ENCODE measurements at regions not wholly inside any gene's neighbourhood (a gene's known extent, or its start where the extent isn't known, plus 50 kb on each side); places are given as distances from the start of the nearest gene placed in this dataset.

GRCh38 chr11:37092487-37092886, 494.5 kb upstream of the RAG2 start:
- intact Hi-C loops (cut with DNase I), result no loop called here
- ATAC-seq, result no peak
- DNase-seq (ENCODE audit: missing footprints), result no peak

DNA sequence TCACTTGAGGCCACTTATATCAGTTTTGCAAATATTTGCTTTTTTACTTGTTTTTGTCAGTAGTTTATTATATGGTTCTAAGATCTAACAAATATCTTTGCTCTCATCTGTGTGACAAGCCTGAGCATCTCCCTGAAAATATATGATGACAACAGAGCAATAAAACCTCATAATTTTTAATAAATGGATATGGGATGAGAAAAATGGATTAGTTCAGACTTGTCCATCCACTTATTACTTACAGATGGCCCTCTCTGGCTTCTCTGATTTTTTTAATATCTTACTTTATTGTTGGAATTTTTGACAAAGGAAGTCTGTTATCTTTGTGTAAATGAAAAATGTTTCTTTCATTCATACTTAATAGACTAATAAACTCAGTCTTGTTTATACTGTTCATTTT, 491.4 kb upstream of the RAG2 start:
- no peak for ATAC-seq
- intact Hi-C loops (cut with DNase I), result no loop called here

DNA sequence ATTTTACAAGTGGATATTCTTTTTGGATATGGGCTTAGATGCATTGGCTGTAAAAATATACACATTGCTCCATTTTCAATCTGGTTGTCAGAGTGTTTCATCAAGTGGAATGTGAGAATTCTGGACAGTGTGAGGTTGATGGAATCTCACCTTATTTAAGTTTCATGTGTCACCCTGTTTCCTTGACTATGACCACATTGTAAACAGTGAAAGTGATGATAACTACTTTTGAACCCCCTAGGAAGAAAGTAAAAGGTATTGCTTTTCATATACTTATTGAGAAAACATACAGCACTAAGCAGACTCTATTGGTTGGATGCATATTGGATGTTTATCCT, 490.5 kb upstream of the RAG2 start:
- no peak for ATAC-seq
- intact Hi-C loops (cut with DNase I), result no loop called here
- DNase-seq (ENCODE audit: missing footprints), result no peak

More for the DNA sequence above, 491.4 kb upstream of the RAG2 start:
- no peak for DNase-seq (ENCODE audit: missing footprints)

DNA sequence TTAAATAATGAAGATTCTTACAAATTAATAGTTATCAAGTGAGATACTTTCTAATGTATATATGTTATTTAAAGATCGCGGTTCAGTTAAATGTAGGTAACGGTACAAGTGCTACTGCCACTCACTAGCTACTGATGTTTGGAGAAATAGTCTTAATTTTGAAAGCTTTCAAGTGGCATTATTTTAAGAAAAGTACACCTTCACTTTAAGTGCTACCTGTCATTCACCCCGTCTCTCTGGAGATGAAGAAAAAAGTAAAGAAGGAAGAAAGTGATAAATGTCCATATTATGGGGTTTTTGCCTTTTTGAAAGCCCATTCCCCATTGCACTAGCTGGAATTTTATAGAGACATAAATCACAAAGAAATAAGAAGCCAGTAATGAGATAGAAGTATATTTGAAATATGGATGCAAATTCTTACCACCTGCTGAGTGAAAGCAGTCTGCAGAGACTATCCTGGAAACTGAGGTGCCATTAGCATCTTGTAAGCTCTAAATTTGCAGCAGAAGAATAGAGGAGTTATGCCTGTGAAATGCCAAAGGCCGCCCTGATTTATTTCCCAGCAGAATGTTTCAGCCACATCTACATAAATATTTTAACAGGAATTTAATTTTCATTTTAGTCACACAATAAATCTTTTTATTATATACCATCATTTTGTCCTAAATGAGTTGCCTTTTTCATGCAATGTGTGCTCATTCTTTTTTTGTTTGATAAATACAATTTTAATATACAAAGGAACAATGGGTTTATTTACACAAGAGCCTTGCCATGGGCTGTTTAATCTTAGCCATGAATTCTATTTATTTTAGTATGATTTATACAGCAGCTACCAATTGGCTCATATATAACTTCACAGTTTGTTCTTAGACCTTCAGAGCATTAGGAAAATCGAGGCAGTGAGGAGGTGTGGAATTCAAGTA, 489.9 kb upstream of the RAG2 start:
- DNase-seq (ENCODE audit: missing footprints) (no peak), ATAC-seq (no peak)
- intact Hi-C loops (cut with DNase I), result no loop called here

DNA sequence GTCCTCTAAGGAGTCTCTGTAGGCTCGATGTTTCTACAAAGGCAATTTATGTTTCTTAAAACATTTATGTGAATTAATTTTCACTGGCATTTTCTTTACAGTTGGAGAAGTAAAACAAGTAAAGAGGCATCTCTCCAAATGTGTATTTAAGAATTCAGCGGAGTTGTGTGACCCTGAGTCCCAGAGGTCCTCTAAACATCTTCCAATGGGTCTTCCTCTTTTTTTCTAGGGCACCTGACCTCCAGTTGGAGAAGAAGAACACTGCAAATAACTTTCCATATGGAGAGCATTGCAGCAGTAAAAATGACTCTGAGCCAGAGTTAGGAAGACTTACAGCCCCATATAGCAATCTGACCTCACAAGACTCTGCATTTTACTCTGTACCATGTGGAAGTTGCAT, 480.5 kb upstream of the RAG2 start:
- intact Hi-C loops (cut with DNase I), result no loop called here
- DNase-seq (ENCODE audit: missing footprints) (no peak), ATAC-seq (no peak)

DNA sequence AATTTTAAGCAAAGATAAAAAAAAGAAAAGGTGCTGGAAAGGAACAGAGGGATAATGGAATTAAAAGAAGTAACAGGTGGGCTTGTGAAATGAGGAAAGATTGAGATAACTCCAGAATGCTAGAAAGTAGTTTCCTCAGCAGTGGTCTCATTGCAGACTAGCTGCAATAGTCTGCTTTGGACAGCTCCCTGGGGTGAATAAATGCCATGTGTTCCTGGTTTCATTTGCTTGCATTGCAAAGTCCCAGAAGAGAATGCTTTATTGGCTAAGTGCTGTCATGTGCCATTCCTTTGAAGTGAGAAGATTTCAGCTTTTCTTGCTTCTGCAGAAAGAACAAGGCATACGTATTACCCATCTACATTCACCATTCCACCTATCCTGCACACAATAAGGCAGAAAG, 478.8 kb upstream of the RAG2 start:
- ATAC-seq (no peak), DNase-seq (ENCODE audit: missing footprints) (no peak)
- intact Hi-C loops (cut with DNase I), result no loop called here

DNA sequence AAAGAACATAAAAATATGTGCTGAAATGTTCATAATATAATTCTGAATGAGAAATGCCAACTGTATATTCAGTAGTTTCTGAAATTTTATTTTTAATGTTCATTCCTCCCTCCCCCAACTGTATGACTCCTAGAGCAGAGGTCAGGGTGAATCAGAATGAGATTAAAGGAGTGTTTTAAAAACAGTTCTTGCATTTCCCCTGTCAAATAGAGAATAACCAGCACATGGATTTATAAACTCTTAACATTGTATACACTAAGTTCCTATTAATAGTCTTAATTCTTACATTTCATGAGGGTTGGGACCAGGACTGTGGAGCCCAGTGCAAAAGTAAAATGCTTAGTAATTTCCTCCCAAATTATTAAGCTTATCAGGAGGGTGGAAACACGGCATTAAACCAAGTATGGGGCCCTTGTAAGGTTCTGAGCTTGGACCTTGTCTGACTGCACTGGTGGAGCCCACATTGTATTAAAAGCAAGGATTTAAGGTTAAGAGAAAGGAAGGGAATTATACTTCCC, 474.6 kb upstream of the RAG2 start:
- intact Hi-C loops (cut with DNase I), result no loop called here
- DNase-seq (ENCODE audit: missing footprints) (no peak), ATAC-seq (no peak)

DNA sequence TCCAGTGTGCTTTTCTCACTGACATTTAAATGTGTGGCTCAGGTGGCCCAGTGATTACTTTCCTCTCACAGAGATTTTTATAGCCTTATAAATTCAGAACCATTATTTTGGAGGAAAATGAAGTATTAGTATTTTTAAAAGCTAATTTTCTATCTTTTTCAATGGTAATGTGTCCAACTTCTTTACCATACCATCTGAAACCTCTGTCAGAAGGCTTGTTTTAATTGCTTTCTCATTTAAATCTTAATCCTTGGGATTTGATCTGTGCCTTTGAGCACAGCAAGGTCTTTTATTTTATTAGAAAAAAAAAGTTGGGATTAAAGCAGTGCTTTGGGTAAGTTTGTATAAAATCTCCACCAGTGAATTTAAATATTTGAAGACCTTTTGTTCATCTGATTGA, 452.3 kb upstream of the RAG2 start:
- intact Hi-C loops (cut with DNase I), result no loop called here
- no peak for ATAC-seq
- DNase-seq (ENCODE audit: missing footprints), result no peak

- no peak for DNase-seq (ENCODE audit: missing footprints)
- no peak for ATAC-seq
- intact Hi-C loops (cut with DNase I), result no loop called here
These were observed 442.9 kb upstream of the RAG2 start for GRCh38 chr11:37040921-37041320.

- ATAC-seq, result no peak
- intact Hi-C loops (cut with DNase I), result no loop called here
- DNase-seq (ENCODE audit: missing footprints), result no peak
These were observed 440.9 kb upstream of the RAG2 start for GRCh38 chr11:37038911-37039310.

DNA sequence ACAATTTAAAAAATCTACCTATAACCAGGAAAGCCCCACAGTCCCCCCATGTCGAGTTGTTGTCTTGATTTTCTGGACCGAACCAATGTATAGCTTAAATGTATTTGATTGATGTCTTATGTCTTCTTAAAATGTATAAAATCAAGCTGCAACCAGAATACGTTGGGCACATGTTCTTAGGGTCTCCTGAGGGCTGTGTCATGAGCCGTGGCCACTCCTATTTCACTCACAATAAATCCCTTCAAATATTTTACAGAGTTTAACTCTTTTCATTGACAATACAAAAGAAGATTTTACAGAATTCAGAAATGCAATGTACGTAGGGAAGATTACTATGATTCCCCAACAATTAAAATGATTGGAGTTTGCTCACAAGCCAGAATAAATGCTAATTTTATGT, 428.7 kb upstream of the RAG2 start:
- ATAC-seq (no peak), DNase-seq (ENCODE audit: missing footprints) (no peak)
- intact Hi-C loops (cut with DNase I), result no loop called here

- intact Hi-C loops (cut with DNase I), result no loop called here
- DNase-seq (ENCODE audit: missing footprints) (no peak), ATAC-seq (no peak)
These were observed 428.3 kb upstream of the RAG2 start for GRCh38 chr11:37026326-37026725.

- DNase-seq (ENCODE audit: missing footprints), result no peak
- intact Hi-C loops (cut with DNase I), result no loop called here
- ATAC-seq, result no peak
These were observed 408.5 kb upstream of the RAG2 start for GRCh38 chr11:37006563-37006962.

- ATAC-seq (no peak), DNase-seq (ENCODE audit: missing footprints) (no peak)
- intact Hi-C loops (cut with DNase I), result no loop called here
These were observed 404.8 kb upstream of the RAG2 start for GRCh38 chr11:37002831-37003230.

DNA sequence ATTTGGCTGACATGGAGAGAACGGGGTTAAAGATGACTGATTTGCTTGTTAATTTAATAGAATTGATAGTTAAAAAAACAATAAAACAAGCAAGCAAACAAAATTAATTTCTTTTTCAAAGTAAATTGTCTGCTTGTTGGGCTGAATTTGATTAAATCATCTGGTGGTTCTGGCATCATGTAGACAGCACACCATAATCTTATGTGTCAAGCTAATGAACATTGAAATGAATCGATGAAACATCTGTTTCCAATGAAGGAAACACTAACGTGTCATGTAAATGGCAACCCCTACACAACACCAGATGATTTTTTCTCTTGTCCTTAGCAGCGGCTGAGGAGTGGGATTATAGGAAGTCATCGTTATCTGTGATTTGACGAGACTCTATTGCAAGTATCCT, 399.6 kb upstream of the RAG2 start:
- DNase-seq (ENCODE audit: missing footprints) (no peak), ATAC-seq (no peak)
- intact Hi-C loops (cut with DNase I), result no loop called here

GRCh38 chr11:36996795-36997194, 398.8 kb upstream of the RAG2 start:
- intact Hi-C loops (cut with DNase I), result no loop called here
- ATAC-seq (no peak), DNase-seq (ENCODE audit: missing footprints) (no peak)

DNA sequence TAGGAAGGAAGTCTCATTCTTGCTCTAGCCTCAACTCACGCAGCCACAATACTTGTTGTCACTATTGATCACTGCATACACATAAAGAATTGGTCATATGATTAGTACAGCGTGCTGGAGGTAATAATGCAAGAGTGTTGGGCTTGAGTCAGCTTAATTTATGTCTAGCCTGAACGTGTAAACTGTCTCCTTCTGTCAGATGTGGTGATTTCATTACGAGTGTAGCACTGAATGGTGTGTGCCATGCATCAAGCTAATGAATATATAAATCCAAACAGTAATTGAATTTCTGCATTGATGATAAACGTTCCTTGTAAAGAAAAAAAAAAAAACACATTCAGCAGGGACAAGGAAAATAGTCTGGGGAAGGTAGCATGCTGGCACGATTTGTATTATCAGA, 396.2 kb upstream of the RAG2 start:
- ATAC-seq (no peak), DNase-seq (ENCODE audit: missing footprints) (no peak)
- intact Hi-C loops (cut with DNase I), result no loop called here

DNA sequence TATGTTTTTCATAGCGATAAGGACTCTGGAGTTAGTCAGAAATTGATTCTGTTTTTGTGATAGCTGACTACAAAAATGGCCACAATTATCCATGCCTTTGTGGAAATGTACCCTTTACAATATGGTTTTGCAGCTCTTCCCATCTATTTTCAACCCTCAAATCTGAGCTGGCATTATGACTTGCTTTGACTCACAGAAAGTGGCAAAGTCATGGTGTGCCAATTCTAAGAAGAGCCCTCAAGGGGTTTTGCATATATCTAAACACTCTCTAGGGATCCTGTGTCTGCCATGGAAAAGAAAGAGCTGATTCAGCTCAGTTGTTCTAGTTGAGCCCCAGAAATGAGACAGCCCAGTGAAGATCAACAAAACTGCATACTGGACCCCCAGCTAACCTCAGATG, 390.5 kb upstream of the RAG2 start:
- DNase-seq (ENCODE audit: missing footprints) (no peak), ATAC-seq (no peak)
- intact Hi-C loops (cut with DNase I), result no loop called here

DNA sequence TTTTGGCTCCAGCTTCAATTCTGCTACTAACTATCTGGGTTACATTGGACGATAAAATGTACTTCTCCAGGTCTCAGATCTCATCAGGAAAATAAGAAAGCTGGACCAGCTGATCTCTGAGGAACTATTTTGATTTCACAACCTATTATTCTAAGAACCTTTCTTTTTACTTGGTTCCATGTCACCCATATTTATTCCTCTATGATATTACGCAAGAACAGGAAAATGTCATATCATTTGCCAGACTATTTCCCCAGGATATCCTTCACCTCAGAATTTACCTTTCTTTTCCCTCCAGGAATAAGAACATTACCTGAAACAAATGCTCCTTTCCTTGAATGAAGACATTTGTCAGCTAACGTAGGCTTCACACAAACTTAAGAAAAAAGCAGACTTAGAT, 387.5 kb upstream of the RAG2 start:
- ATAC-seq (no peak), DNase-seq (ENCODE audit: missing footprints) (no peak)
- intact Hi-C loops (cut with DNase I), result no loop called here

- ATAC-seq (peak; percentile 94), DNase-seq (ENCODE audit: missing footprints) (peak; percentile 71)
- intact Hi-C loops (cut with DNase I), result no loop called here
These were observed 378.7 kb upstream of the RAG2 start for GRCh38 chr11:36976741-36977140.

DNA sequence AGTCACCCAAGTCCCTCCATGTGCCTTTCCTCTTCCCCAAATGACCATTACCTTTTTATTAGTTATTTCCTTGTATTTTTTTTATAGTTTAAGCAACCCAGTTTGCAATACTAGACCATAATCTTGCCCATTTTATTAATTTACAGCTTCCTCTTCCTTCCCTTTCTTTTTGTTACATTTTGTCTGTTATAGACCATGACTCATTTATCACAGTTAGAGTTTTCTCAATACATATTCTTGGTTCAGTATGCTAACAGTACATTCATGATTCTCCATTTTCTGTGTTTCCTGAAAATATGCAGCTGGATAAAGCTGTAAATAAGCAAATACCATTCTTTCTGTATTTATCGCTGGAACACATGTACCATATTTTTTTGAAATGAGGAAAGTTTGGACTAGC, 376.7 kb upstream of the RAG2 start:
- intact Hi-C loops (cut with DNase I), result no loop called here
- no peak for DNase-seq (ENCODE audit: missing footprints)
- no peak for ATAC-seq

Measured in Right ventricle myocardium inferior (tissue), 1 donor.